NCI-H774 (cell line): ENCODE measurements at regions not wholly inside any gene's neighbourhood (a gene's known extent, or its start where the extent isn't known, plus 50 kb on each side); places are given as distances from the start of the nearest gene placed in this dataset.
"Not testable (repeated sequence)": the region's sequence is repeated elsewhere in the genome, so short reads cannot be mapped to it uniquely, and the experiment has no call there.

Source experiments
- DNase-seq: peaks from one replicate; lab custom pipeline; 2025; lab: John Stamatoyannopoulos, UW

DNA sequence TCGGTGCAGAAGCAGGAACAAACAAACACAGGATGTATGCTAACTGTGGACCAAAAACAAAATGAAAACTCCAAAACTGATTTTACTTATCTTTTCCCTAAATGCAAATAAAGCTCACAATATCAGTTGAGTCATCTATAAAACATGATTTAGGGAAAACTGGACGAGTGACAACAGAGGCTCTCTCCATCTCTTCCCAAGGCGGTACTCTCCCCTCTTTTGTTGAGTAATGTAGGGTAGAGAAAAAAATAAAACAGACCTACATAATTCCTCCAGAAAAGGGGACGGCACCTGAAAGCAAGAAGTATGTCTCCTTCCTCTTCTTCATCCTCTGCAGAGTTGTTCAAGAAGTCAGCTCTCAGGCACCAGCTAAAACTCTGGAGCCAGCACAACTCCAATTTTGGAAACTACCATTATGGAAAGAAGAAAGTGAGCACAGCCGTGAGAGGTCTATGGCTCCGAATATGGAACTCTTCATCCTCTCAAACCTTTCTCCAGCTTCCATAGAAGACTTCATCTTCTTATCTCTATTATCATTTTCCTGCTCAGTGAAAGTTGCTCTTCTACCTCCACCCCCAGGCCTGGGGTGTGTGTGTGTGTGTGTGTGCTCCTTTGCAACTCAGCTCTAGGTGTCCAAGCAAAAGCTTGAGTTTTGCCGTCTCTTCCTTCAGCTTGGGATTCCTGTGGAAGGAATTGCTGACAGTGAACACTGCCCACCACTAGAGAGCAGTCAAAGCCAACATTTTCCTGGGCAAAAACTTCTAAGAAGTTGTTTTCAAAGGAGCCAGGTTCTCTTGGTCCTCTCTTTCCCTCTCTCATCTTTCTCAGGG, 155.4 kb downstream of the DIO2 start:
- no peak for DNase-seq

DNA sequence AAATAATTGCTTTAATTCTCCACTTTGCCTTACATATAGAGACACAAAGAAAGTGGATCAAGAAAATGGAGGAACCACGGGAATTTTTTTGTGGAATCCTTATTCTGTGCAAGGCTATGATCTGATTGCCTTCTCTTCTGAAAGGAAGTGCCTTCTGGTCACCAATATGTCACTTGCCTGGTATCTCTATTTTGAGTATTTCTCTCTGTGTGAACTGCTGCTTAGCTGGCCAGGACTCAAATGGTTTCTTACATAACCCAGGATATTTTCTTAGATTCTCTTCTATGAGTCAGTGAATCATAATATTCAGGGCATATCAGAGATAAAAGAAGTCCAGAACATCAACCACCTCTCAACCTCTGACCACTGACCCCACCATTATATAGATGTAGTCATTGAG, 156.1 kb downstream of the DIO2 start:
- no peak for DNase-seq

DNA sequence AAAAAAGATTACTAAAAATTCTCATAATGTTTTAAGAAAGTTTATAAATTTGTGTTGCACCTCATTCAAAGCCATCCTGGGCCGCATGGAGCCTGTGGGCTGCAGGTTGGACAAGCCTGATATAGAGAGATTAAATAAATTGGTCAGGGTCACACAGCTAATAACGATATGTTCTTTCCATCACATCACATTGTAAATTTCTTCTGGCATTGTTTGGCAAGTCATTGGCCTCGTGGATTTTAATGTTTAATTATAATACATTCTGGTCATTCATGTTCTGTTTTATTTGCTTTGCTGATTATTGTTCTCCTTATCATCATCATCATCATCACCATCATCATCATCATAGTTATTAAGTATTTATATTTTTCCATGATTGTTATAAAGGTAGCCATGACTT, 157.3 kb downstream of the DIO2 start:
- DNase-seq: no peak

DNA sequence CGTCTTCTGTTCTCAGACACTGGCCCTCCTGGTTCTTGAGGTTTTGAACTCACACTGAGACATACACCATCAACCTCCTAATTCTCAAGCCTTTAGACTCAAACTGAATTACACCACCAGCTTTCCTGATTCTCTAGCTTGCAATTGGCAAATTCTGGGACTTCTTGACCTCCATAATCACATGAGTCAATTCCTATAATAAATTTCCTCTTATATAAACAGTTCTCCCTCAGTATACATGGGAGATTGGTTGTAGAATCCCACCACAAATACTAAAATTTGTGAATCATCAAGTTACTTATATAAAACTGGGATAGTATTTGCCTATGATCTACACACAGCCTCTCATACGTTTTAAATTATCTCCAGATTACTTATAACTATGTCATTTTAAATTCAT, 162.2 kb downstream of the DIO2 start:
- DNase-seq: no peak

DNA sequence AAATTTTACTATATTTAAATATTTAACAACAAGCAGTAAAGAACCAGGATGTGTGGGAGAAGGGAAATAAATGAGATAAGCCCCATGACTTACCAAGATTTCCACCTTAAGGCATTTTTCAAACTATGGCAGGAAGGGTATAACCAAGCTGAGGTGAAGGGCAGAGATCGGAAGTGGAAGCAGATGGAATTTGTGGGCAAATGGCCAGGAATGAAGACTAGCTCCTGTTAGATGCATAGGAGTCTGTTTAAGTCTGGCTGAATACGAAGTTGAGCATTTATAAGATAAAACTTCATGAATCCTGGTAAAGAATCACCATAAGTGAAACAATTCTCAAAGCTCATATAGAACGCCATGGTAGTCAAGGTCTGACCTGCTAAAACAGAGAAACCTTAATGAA, 163.5 kb downstream of the DIO2 start:
- no peak for DNase-seq

DNA sequence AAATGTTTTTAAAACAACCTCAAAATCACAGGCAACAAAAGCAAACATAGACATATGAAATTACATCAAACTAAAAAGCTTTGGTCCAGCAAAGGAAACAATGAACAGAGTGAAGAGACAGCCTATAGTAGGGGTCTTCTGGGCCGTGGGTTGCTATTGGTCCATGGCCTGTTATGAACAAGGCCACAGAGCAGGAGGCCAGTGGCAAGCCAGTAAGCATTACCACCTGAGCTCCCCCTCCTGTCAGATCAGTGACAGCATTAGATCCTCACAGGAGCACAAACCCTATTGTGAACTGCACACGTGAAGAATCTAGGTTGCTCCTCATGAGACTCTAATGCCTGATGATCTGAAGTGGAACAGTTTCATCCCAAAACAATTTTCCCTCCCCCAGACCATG, 174.0 kb downstream of the DIO2 start:
- DNase-seq: no peak

DNA sequence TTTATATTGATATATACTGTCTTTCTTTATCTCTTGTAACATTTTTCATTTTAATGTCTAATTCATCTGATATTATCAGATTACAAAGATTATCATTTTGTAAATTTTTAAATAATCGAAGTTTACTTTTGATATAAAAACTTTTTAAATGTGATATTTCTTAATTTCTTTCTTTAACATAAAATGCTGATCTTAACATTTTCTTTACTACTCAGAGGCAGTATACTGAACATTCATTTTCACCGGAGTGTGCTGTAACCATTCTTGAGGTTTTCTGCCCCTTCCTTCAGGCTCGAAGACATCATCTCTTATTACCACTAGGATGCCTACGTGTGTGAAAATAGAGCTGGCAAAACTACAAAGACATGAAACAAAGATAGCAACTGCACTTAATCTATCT, 186.9 kb downstream of the DIO2 start:
- DNase-seq: no peak

DNA sequence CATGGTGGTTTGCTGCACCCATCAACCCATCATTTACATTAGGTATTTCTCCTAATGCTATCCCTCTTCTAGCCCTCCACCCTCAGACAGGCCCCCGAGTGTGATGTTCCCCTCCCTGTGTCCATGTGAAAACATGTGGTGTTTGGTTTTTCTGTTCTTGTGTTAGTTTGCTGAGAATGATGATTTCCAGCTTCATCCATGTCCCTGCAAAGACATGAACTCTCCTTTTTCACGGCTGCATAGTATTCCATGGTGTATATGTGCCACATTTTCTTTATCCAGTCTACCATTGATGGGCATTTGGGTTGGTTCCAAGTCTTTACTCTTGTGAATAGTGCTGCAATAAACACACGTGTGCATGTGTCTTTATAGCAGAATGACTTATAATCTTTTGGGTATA, 192.8 kb downstream of the DIO2 start:
- DNase-seq: not testable (repeated sequence)

DNA sequence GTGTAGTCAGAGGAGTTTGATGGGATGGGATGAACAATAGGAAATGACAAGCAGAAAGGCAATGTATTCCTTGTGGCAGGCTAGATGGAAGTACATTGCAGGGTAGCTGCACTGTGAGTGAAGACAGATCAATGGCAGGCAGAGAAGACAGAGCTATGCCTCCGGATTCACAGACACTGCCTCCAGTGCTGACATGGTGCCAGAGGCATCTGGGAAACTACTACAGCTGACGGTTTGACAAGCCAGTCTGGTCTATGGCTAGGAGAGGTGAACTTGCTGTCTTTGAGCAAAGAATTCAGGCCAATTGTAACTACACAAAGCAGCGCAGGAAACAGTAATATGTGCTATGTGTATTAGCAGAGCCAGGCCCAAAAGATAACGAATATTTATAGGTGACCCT, 193.5 kb downstream of the DIO2 start:
- DNase-seq: no peak

DNA sequence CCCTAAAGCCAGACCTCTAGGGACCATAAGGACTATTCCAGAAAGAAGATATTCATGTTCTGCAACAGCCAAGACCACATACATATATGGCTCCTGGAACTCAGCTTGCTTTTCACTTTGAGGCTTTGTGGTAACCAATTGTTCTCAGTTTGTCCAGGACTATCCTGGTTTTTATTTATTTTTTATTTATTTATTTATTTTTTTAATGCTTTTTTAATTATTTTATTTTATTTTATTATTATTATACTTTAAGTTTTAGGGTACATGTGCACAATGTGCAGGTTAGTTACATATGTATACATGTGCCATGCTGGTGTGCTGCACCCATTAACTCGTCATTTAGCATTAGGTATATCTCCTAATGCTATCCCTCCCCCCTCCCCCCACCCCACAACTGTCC, 201.1 kb downstream of the DIO2 start:
- DNase-seq: not testable (repeated sequence)

DNA sequence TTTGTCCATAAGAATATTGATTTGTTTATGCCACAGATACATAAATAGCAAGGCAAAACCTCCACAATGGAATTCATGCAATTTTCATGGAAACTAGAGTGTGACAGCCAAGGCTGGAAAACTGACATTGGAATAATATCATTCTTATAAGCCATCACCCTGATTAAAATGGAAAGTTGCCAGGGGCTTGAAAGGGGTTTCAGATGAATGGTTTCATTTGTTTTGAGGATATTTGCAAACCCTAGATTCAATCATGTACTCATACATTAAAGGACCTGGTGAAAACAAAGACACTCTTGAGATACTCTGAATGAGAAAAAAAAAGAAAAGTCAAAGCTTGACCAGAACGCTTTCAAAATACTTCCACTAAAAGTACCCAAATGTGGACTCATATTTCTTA, 205.7 kb downstream of the DIO2 start:
- no peak for DNase-seq

DNA sequence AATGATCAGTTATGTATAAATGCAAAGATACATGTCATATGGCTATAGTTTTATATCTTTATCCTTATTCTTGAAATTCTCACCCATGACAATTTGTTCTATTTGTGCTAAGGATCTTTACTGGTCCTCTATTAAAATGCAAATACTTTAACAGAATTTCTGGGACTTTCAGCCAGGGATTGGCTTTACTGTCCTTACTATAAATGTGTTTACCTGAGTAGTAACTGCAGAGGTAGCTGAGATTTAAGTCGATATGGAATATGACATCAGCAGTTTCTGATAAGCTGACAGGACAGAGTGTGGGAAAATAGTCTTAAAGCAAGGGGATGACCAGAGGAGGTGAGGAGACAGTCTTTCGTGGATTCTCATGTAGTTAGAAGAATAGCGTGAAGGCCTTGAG, 206.4 kb downstream of the DIO2 start:
- no peak for DNase-seq

DNA sequence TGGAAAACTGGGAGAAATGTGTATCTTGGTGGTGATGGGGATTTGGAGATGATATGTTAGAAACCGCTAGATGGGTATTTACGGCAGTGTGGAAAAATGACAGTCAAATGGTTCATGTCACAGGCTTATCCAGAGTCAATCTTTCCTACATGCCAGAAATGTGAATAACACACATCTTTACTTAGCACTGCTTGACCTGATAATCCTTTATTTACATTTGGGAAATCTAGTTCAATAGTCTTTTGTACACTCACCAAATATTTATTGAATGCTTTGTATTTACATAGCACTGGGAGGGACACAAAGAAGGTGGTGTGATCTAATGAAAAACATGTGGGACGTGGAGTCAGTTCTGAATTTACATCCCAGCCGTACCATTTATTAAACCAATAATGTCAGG, 208.2 kb downstream of the DIO2 start:
- DNase-seq: peak; percentile 31

DNA sequence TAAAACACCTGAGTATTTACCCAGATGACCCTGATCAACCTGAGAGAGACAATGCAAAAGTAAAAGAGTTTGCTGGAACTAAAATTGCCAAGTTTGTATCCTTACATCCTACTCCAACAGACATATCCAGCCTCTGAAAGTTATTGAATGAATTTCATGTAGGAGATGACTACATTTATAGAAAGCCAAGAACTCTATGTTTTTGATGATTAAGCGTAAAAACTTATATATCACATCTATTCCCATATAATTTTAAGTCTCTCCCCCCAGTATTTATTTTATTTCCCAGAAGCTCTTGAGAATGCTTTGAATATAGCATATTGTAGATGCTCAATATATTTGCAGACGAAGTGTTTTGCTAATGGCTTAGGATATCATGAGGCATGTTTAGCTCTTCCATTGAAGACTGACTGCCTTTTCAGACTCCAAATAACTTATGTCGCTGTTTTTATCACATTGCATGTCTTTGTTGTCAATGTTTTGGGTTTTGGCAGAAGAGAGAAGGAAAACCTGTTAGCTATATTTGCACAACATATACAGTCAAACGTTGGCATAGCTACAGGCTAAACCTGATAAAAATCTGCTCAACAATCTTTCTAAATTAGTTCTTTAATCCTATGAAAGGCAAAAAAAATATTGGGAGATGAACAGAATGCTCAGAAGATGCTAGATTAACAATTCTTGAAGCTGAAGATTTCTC, 213.6 kb downstream of the DIO2 start:
- DNase-seq: no peak

DNA sequence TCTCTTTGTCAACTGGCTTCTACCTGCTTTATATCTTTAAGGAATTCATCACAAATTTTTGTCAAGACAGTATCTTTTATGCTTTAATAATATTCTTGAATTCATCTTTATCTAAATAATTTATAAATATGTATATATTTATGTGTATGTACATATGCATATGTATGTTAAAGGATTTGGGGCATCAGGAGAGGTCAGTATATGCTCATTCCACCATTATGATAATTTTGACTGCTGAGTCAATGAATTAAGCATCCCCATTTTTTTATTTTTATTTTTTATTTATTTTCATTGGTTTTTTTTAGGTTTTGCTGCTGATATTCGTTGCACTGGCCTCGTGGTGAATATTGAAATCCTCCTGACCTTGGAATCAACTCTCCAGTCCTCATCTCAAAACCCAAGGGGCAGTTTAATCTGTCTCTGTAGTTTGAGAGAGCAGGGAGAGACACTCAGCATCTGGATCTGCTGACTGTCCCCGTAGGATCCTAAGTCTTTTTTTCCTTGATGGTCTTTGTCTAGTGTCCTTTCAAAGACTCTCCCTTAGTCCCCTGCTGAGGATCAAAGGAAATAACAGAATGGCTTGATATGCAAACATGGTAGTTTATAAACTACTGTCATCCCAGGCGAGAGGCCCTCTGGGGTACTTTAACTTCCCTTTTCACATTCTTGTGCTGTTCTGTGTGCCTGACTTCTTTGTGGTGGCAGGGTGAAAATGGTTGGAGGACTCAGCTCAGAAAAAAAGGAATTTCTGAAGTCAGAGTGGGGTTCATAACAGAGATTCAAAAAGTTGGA, 218.7 kb downstream of the DIO2 start:
- no peak for DNase-seq

DNA sequence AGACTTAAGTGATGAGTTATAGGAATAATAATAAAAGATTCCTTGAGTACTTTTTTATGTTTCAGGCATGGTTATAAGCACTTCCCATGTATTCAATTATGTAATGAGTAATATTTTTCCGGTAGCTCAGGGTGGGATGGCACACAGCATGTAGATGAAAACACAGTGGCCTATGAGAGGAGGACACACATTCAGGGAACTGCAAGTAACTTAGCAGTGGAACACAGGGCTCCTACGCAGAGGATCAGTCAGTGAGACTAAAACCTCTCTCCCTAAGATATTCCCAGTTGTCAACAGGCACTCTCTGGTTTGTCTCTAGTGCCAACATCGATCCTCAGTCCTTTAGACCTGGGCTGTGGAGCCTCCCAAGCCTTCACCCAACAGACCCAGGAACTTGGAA, 219.4 kb downstream of the DIO2 start:
- DNase-seq: no peak

DNA sequence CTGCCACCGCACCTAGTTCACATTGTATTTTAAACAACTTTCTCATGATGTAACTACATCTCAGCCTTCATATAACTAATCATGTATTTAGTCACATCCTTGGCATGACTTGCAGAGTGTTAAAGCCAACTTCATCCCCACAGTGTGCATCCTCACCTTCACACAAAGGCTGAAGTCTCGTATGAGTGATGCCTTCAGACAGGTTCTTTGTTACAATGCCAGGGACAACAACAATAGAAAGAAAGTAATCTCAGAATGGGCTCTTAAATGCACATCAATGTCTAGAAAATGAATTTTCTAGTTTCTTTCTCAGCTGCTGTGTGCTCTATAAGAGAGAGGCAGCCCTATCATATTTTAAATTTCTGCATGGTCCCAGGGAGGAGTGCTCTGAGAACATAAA, 221.3 kb downstream of the DIO2 start:
- no peak for DNase-seq

DNA sequence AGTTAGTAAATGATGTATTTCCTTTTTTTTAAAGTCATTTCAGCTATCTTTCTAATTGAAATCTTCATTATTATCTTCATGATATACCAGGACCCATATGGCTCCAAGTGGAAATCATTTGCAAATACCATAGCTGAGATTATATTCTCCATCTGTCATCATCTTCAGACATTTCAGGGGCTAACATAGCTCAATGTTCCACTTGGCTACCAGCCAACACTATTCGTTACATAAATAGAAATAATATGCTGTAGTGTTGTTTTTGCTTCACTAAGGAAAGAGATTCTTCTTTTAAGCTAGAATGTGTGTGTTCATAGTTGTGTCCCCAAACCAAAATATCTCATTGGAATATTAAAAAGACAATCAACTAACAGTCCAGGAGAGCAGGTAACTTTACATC, 225.1 kb downstream of the DIO2 start:
- no peak for DNase-seq

DNA sequence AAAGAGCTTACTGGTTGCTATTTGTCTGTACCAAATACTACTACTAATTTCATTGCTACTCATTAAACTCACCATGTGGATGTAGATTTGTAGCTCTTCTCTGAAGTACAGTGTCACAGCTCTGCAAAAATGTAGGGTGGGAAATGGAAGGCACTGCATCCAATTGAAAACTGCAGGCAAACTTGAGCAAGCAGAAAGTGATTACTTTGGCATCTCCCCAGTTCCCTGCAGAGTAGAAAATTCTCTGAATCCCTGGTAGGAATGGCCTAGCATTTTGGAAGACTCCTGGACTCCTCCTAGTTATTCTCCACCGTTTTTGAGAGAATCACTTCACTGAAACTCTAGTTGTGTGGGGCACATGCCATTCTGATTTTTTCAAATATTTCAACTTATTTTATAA, 239.1 kb downstream of the DIO2 start:
- no peak for DNase-seq

DNA sequence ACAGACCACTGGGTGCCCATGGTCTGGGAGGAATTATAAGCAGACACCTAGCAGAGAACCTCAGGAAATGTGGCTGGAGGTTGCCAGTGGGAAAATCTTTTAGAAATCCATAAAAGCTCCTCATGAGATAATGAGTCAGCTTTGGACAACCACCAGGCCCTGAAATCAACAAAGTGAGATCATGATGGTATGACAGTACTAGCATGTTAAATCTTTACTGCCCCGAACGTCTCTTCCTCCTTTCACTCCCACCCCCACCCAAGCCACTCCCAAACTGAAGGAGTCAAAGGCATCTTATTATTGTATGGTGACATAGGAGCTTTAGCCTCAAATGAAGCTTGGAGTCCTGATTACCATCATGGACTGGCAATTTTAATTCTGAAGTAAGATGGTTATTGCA, 240.0 kb downstream of the DIO2 start:
- DNase-seq: no peak

DNA sequence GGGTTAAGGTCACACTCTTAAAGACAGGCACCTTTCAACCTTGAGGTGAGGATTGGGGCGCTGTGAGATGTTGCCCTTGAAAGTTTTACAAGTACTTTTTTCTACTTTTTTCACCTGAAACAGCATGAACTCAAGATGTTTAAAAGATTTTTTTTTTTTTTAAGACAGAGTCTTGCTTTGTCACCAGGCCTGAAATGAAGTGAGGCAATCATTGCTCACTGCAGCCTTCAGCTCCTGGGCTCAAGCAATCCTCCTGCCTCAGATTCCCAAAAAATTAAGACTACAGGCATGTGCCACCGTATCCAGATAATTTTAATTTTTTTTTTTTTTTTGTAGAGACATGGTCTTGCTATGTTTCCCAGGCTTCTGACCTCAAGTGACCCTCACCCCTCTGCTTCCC, 243.9 kb downstream of the DIO2 start:
- no peak for DNase-seq

DNA sequence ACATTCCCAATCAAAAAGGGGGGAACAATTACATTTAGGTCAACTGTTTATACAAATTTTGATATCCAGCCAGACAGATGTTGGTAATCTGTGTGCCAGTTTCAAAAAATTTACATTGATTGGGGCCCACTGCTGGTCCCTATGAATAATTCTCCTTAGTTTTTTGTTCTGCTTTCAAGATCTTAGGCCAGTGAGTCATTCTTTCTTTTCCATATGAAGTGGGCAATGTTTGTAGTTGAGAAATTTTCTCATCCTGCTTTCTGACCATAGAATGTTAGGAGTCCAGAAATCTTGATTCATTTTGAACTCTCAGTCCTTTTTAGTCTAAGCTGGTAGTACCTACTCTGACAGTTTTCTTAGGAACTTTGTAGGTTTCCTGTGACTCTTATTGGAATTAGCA, 244.3 kb downstream of the DIO2 start:
- no peak for DNase-seq

DNA sequence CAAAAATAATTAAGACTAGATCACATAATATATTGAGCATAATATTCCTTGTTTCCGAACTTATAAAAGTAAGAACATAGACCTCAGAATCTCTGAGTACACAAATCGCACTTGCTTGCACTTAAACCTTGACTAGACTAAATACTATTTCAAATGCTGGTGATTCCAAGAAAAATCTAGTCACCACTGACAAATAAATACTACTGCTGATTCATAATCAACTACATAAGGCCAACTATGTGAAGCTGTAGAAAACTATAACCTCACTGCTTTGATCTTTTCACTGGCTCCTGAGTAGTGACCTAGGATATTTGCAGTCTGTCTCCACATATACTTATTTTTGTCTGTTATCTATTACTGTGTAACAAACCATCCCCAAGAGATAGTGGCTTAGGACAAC, 245.4 kb downstream of the DIO2 start:
- DNase-seq: no peak
